DOHH2 (cell line): ENCODE measurements at regions not wholly inside any gene's neighbourhood (a gene's known extent, or its start where the extent isn't known, plus 50 kb on each side); places are given as distances from the start of the nearest gene placed in this dataset.

Experiments used
- H3F3A ChIP-seq: fragments of 200-600 bp; sonication (generic), shearing (Covaris generic); 2 replicates; pipeline ENCODE4 v1.6.0; 2016; ENCODE audit warnings: antibody characterized with exemption, mild to moderate bottlenecking; ENCODE audit not compliant: control insufficient read depth, insufficient read depth
- H3K27ac ChIP-seq: fragments of 200-600 bp; sonication (generic); 2 replicates; pipeline ENCODE4 v1.5.1; 2014; ENCODE audit warnings: low read depth, mild to moderate bottlenecking, low read length, moderate library complexity
- H3K27me3 ChIP-seq: fragments of 200-600 bp; sonication (generic); 2 replicates; pipeline ENCODE4 v1.6.1; 2014; ENCODE audit warnings: mild to moderate bottlenecking, low read length, mixed read lengths; ENCODE audit not compliant: control insufficient read depth
- H3K36me3 ChIP-seq: fragments of 200-600 bp; sonication (generic); 2 replicates; pipeline ENCODE4 v1.6.1; 2014; ENCODE audit warnings: mild to moderate bottlenecking, low read length, moderate library complexity, mixed read lengths; ENCODE audit not compliant: control insufficient read depth
- H3K4me1 ChIP-seq: fragments of 200-600 bp; sonication (generic); 2 replicates; pipeline ENCODE4 v1.6.1; 2014; ENCODE audit warnings: mild to moderate bottlenecking, low read length, mixed read lengths; ENCODE audit not compliant: control insufficient read depth
- H3K4me2 ChIP-seq: fragments of 200-600 bp; sonication (generic); 2 replicates; pipeline ENCODE4 v1.6.0; 2014; ENCODE audit warnings: mild to moderate bottlenecking, low read length, moderate library complexity
- H3K4me3 ChIP-seq: fragments of 200-600 bp; sonication (generic); 2 replicates; pipeline ENCODE4 v1.5.1; 2014; ENCODE audit warnings: mild to moderate bottlenecking, low read length, mixed read lengths
- H3K79me2 ChIP-seq: fragments of 200-600 bp; sonication (generic); 2 replicates; pipeline ENCODE4 v1.6.1; 2014; ENCODE audit warnings: mild to moderate bottlenecking, low read length, mixed read lengths; ENCODE audit not compliant: control insufficient read depth
- H3K9me2 ChIP-seq: fragments of 200-600 bp; sonication (generic); replicated peaks from 2 replicates; pipeline ENCODE4 v1.6.1; 2014; ENCODE audit warnings: mild to moderate bottlenecking, low read length, mixed read lengths; ENCODE audit not compliant: control insufficient read depth
- H3K9me3 ChIP-seq: fragments of 200-600 bp; sonication (generic); 2 replicates; pipeline ENCODE4 v1.6.1; 2014; ENCODE audit warnings: antibody characterized with exemption, low read length, mixed read lengths; ENCODE audit not compliant: control insufficient read depth, insufficient read depth
- H4K20me1 ChIP-seq: fragments of 200-600 bp; sonication (generic); 2 replicates; pipeline ENCODE4 v1.6.0; 2014; ENCODE audit warnings: low read depth, mild to moderate bottlenecking, antibody characterized with exemption, low read length, moderate library complexity; ENCODE audit not compliant: control insufficient read depth, insufficient read depth
- EZH2phosphoT487 ChIP-seq: fragments of 200-600 bp; sonication (generic); IDR thresholded peaks from 2 replicates; pipeline ENCODE4 v1.6.1; 2017; ENCODE audit warnings: borderline replicate concordance, mild to moderate bottlenecking, antibody characterized with exemption, low read length, moderate library complexity, mixed read lengths
- TF ChIP-seq, protein P1 (sequence below): fragments of 200-600 bp; sonication (generic); IDR thresholded peaks from one replicate; pipeline ENCODE4 v1.5.1; 2014; ENCODE audit warnings: antibody characterized with exemption, mild to moderate bottlenecking, low read depth, low read length; ENCODE audit not compliant: poor library complexity, severe bottlenecking

DNA sequence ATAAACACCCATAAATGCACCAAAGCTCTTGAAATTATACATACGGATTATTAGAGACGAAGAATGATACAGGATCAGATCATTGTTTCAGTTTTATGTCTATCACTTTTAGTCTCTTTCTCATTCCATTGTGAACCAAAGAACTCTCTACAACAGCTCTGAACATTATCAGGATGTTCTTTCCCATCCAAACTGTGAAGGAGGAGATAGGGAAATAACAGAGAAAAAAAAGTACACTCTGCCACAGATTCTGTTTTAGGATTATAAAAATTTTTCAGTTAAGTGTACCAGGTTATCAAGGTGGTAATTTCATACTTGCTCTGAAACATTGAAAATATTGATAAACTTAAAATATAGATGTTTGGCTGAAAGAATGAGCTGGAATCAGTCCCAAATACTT is 270.9 kb downstream of the MZT1 start:
- no peaks in the 10 kb centered on the region for H3K9me2 ChIP-seq
- H4K20me1 ChIP-seq: no peaks in the 10 kb centered on the region
- H3K9me3 ChIP-seq: no peaks in the 10 kb centered on the region
- H3K79me2 ChIP-seq: no peaks in the 10 kb centered on the region
- H3K27me3 ChIP-seq: no peaks in the 10 kb centered on the region
- no peaks in the 10 kb centered on the region for H3F3A ChIP-seq
- TF ChIP-seq, protein P1, sequence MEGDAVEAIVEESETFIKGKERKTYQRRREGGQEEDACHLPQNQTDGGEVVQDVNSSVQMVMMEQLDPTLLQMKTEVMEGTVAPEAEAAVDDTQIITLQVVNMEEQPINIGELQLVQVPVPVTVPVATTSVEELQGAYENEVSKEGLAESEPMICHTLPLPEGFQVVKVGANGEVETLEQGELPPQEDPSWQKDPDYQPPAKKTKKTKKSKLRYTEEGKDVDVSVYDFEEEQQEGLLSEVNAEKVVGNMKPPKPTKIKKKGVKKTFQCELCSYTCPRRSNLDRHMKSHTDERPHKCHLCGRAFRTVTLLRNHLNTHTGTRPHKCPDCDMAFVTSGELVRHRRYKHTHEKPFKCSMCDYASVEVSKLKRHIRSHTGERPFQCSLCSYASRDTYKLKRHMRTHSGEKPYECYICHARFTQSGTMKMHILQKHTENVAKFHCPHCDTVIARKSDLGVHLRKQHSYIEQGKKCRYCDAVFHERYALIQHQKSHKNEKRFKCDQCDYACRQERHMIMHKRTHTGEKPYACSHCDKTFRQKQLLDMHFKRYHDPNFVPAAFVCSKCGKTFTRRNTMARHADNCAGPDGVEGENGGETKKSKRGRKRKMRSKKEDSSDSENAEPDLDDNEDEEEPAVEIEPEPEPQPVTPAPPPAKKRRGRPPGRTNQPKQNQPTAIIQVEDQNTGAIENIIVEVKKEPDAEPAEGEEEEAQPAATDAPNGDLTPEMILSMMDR: no peak
- TF ChIP-seq EZH2phosphoT487: no peak
- H3K36me3 ChIP-seq: no peaks in the 10 kb centered on the region
- H3K27ac ChIP-seq: no peak overlapping the region
- H3K4me2 ChIP-seq: no peak overlapping the region
- no peaks in the 10 kb centered on the region for H3K4me1 ChIP-seq
- H3K4me3 ChIP-seq: no peak overlapping the region

DNA sequence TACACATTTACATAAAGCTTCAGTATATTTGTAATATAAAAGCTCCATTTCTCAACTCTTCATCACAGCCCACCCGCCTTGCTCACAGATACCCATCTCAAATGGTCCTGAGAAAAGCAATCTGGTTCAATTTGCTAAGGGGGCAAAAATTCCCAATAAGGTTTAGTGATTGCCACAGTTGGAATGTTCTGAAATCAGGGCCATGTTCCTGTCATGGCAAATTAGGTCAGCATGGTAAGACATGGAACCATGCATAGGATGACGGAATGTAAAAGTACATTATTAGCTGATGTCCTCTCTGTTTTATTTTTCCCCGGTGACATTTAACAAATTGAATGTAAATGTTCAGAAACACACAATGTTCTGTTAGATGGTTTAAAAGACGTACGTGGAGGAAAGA is 274.3 kb downstream of the MZT1 start:
- Histone ChIP-seq H3K4me3 (no peak overlapping the region), H3F3A (no peaks in the 10 kb centered on the region)
- TF ChIP-seq, protein P1: no peak
- TF ChIP-seq EZH2phosphoT487: no peak

GRCh38 chr13:72448082-72448481 is 279.3 kb downstream of the MZT1 start:
- Histone ChIP-seq H3K27me3 (no peaks in the 10 kb centered on the region), H3K4me3 (no peak overlapping the region), H3K9me3 (peaks cover 4% of the 10 kb centered on the region; the same call in 1 of the 2 replicates), H3K9me2 (no peaks in the 10 kb centered on the region), H3K27ac (no peak overlapping the region), H3K79me2 (no peaks in the 10 kb centered on the region), H4K20me1 (no peaks in the 10 kb centered on the region), H3F3A (no peaks in the 10 kb centered on the region), H3K4me1 (no peaks in the 10 kb centered on the region), H3K4me2 (no peak overlapping the region), H3K36me3 (no peaks in the 10 kb centered on the region)
- TF ChIP-seq, protein P1: no peak
- no peak for TF ChIP-seq EZH2phosphoT487

More for the DNA sequence above, 274.3 kb downstream of the MZT1 start:
- H3K4me2 ChIP-seq: no peak overlapping the region
- no peak overlapping the region for H3K27ac ChIP-seq
- H3K27me3 ChIP-seq: no peaks in the 10 kb centered on the region
- H3K9me2 ChIP-seq: no peaks in the 10 kb centered on the region
- no peaks in the 10 kb centered on the region for H3K79me2 ChIP-seq
- peaks cover 4% of the 10 kb centered on the region; the same call in 1 of the 2 replicates for H3K9me3 ChIP-seq
- no peaks in the 10 kb centered on the region for H3K4me1 ChIP-seq
- H3K36me3 ChIP-seq: no peaks in the 10 kb centered on the region
- no peaks in the 10 kb centered on the region for H4K20me1 ChIP-seq
